Endothelial cell of umbilical vein (primary cell): ENCODE measurements at regions not wholly inside any gene's neighbourhood (a gene's known extent, or its start where the extent isn't known, plus 50 kb on each side); places are given as distances from the start of the nearest gene placed in this dataset.

Source experiments
- BruUV-seq: library from RNA; stranded (reverse); fragments of 400-500 nt; replicated peaks from 2 replicates; lab custom pipeline; 2021; lab: Mats Ljungman, UMichigan
- CTCF ChIA-PET: fragments of 300-600, 350-600 bp; sonication (Branson Sonifier 250); formaldehyde crosslinking; loops from one replicate; lab custom pipeline; 2021; ENCODE audit warnings: antibody characterized with exemption, inconsistent platforms; lab: Charles Lee
- POLR2A ChIA-PET: fragments of 300-600, 350-600 bp; sonication (Branson Sonifier 250); formaldehyde crosslinking; loops from one replicate; lab custom pipeline; 2021; ENCODE audit warnings: antibody characterized with exemption, inconsistent platforms; lab: Charles Lee
- DNase-seq: peaks from one replicate; pipeline ENCODE4 v3.0.0-alpha.2; 2011; ENCODE audit warnings: low read depth, low spot score
- FAIRE-seq: peaks from 2 replicates; lab custom pipeline; 2011; peaks lifted over from hg19 to GRCh38; lab: Jason Lieb, UNC
- H2AFZ ChIP-seq: 2 replicates; pipeline ENCODE4 v1.6.0; 2012; ENCODE audit warnings: low read depth, low read length, control low read depth, inconsistent platforms
- H3K27ac ChIP-seq: 2 replicates; pipeline ENCODE4 v1.5.1; 2011; ENCODE audit warnings: low read depth, mild to moderate bottlenecking, control low read depth, low read length, moderate library complexity; ENCODE audit not compliant: insufficient read depth
- H3K27me3 ChIP-seq, 2 experiments: 2 replicates each; pipeline versions ENCODE4 v1.6.0 to v1.6.1; 2011; ENCODE audit warnings: low read length in 2 of 2, mixed read lengths in 1 of 2; ENCODE audit not compliant: control insufficient read depth in 2 of 2, insufficient read depth in 2 of 2
- H3K36me3 ChIP-seq, 2 experiments: 2 replicates in 1 of 2; 3 replicates in 1 of 2; pipeline ENCODE4 v1.5.1; 2011; ENCODE audit warnings: low read length in 2 of 2, mild to moderate bottlenecking in 1 of 2, moderate library complexity in 1 of 2; ENCODE audit not compliant: control insufficient read depth in 2 of 2, insufficient read depth in 2 of 2; ENCODE audit errors: extremely low read depth in 1 of 2
- H3K4me1 ChIP-seq: 3 replicates; pipeline ENCODE4 v1.5.1; 2011; ENCODE audit warnings: mild to moderate bottlenecking, low read length; ENCODE audit not compliant: control insufficient read depth, insufficient read depth; ENCODE audit errors: extremely low read depth
- H3K4me2 ChIP-seq: 2 replicates; pipeline ENCODE4 v1.6.1; 2011; ENCODE audit warnings: low read length, control low read depth, mixed read lengths; ENCODE audit not compliant: insufficient read depth
- H3K4me3 ChIP-seq, 3 experiments: fragments of 200-600 bp in 1 of 3; sonication (generic), shearing (Covaris generic) in 1 of 3; replicated peaks in 1 of 3; 2 replicates each; pipeline ENCODE4 v1.5.1; 2011 to 2016; ENCODE audit warnings: control low read depth in 3 of 3, low read length in 3 of 3, mild to moderate bottlenecking in 2 of 3, inconsistent platforms in 1 of 3, low read depth in 1 of 3, moderate library complexity in 1 of 3; ENCODE audit not compliant: insufficient read depth in 1 of 3
- H3K79me2 ChIP-seq: 2 replicates; pipeline ENCODE4 v1.6.0; 2012; ENCODE audit warnings: low read length, inconsistent platforms; ENCODE audit not compliant: control insufficient read depth, insufficient read depth
- H3K9ac ChIP-seq: replicated peaks from 2 replicates; pipeline ENCODE3; 2011; ENCODE audit warnings: low read length, control low read depth; ENCODE audit not compliant: insufficient read depth; ENCODE audit errors: extremely low read depth
- H3K9me1 ChIP-seq: replicated peaks from 3 replicates; pipeline ENCODE4 v1.6.0; 2011; ENCODE audit warnings: mild to moderate bottlenecking, low read length; ENCODE audit not compliant: control insufficient read depth, insufficient read depth; ENCODE audit errors: extremely low read depth
- H3K9me3 ChIP-seq: replicated peaks from 2 replicates; pipeline ENCODE4 v1.5.1; 2012; ENCODE audit warnings: low read length, inconsistent platforms; ENCODE audit not compliant: control insufficient read depth, insufficient read depth
- H4K20me1 ChIP-seq: replicated peaks from 2 replicates; pipeline ENCODE3; 2011; ENCODE audit warnings: mild to moderate bottlenecking, low read length; ENCODE audit not compliant: control insufficient read depth, insufficient read depth; ENCODE audit errors: extremely low read depth
- CTCF ChIP-seq, 2 donors: IDR thresholded peaks; 1 replicate in 1 of 2; 2 replicates in 1 of 2; pipeline ENCODE4 v1.5.1; 2011; ENCODE audit warnings: low read length in 2 of 2, mild to moderate bottlenecking in 2 of 2, moderate library complexity in 2 of 2, control low read depth in 1 of 2, inconsistent platforms in 1 of 2, low read depth in 1 of 2; ENCODE audit not compliant: insufficient read depth in 1 of 2; ENCODE audit errors: extremely low read depth in 1 of 2
- EZH2 ChIP-seq: IDR thresholded peaks from 2 replicates; pipeline ENCODE4 v1.6.1; 2012; ENCODE audit warnings: borderline replicate concordance, low read depth, mild to moderate bottlenecking, moderate library complexity, low read length, inconsistent platforms; ENCODE audit not compliant: severe bottlenecking
- FOS ChIP-seq: IDR thresholded peaks from 2 replicates; pipeline ENCODE4 v1.6.1; 2011; ENCODE audit warnings: mild to moderate bottlenecking, low read length, moderate library complexity, borderline replicate concordance; ENCODE audit not compliant: insufficient read depth
- GATA2 ChIP-seq: IDR thresholded peaks from 2 replicates; pipeline ENCODE4 v1.7.0; 2011; ENCODE audit warnings: low read depth, mild to moderate bottlenecking, moderate library complexity, mixed read lengths, low read length; ENCODE audit not compliant: insufficient read length, insufficient read depth
- JUN ChIP-seq: IDR thresholded peaks from 2 replicates; pipeline ENCODE4 v1.6.1; 2011; ENCODE audit warnings: borderline replicate concordance, low read depth; ENCODE audit not compliant: insufficient read length, insufficient read depth
- MAX ChIP-seq: IDR thresholded peaks from 2 replicates; pipeline ENCODE4 v1.6.1; 2011; ENCODE audit not compliant: insufficient read depth, insufficient read length
- MYC ChIP-seq: IDR thresholded peaks from one replicate; pipeline ENCODE4 v1.6.1; 2011; ENCODE audit warnings: mild to moderate bottlenecking, low read depth, low read length
- POLR2A ChIP-seq: IDR thresholded peaks from 2 replicates; pipeline ENCODE4 v1.6.1; 2012; ENCODE audit warnings: low read depth, mild to moderate bottlenecking, control low read depth, low read length
- POLR2AphosphoS5 ChIP-seq: IDR thresholded peaks from 2 replicates; pipeline ENCODE4 v1.6.1; 2012; ENCODE audit warnings: low read depth, mild to moderate bottlenecking, control low read depth, low read length, moderate library complexity; ENCODE audit not compliant: insufficient read depth
- dilution Hi-C: fragments of 300-500 bp; cut with MboI; formaldehyde crosslinking; loops from one replicate; pipeline ENCODE4 v1.15.0; 2019; ENCODE audit warnings: low sequenced_read_pairs; ENCODE audit not compliant: extremely low pct_ligation_motif_present
- intact Hi-C: fragments of 100-400 bp; cut with micrococcal nuclease; formaldehyde crosslinking; loops from one replicate; pipeline ENCODE4 v1.10.0; 2022

DNA sequence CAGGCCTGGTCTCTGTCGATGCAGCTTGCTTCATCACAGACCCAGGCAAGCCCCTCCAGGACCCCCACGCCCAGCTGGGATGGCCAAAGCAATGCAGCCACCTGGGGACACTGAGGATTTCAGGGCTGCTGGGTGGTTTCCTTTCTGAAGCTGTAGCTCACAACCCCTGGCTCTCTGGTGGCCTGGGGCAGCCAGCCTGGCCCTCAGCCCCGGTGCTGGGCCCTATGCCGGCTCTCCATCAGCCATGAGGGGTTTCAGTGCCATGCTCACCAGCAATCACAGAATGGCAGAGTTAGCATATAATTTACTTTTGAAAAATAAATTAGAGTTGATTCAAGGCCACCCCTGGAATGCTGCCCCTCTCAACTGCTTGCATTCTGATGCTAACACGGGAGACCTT is 150.2 kb upstream of the UNC5B start:
- no peak for DNase-seq
- Histone ChIP-seq H3K9ac (no peak overlapping the region), H3K27me3 (peaks cover 0 to 2% of the 10 kb centered on the region in 2 experiments), H3K79me2 (no peaks in the 10 kb centered on the region), H3K4me2 (no peak overlapping the region), H3K4me1 (no peaks in the 10 kb centered on the region), H4K20me1 (no peaks in the 10 kb centered on the region), H3K4me3 (no peak overlapping the region), H3K27ac (no peak overlapping the region), H3K9me3 (no peaks in the 10 kb centered on the region), H2AFZ (no peak overlapping the region), H3K9me1 (no peaks in the 10 kb centered on the region), H3K36me3 (no peaks in the 10 kb centered on the region)
- dilution Hi-C loops, result no loop called here
- ChIA-PET CTCF (interaction anchor here (0.9 to 1.7 kb wide), 3 partner anchors 19 to 1104 kb away, joined by 3 to 5 read pairs (median 3); no protein-coding TSS in a partner anchor), POLR2A (no interaction called here)
- no peak for FAIRE-seq
- TF ChIP-seq POLR2AphosphoS5 (no peak), EZH2 (no peak), GATA2 (no peak), MYC (no peak), FOS (no peak), MAX (no peak), JUN (no peak), POLR2A (no peak), CTCF (IDR thresholded peaks at IDR 0.05; ENCODE audit: extremely low read depth in 1 of 2, insufficient read depth in 1 of 2, low read depth in 1 of 2, low read length in 2 of 2) (no peak)
- BruUV-seq, result no TSS peak
- intact Hi-C loops, result loop anchor here (10.0 kb wide), 2 partner anchors 137 to 143 kb away; no protein-coding TSS in a partner anchor
